HG02970 (cell line): ENCODE measurements at regions not wholly inside any gene's neighbourhood (a gene's known extent, or its start where the extent isn't known, plus 50 kb on each side); places are given as distances from the start of the nearest gene placed in this dataset.

Experiments
- ATAC-seq: cut with Tn5 transposase; IDR thresholded peaks from one replicate; pipeline ENCODE4 v1.9.1; 2021; ENCODE audit warnings: mild to moderate bottlenecking, moderate library complexity, moderate number of reproducible peaks; ENCODE audit not compliant: unreplicated experiment, low FRiP score

GRCh38 chr18:37741032-37741623 lies 175.5 kb upstream of the CELF4 start:
- no peak for ATAC-seq

DNA sequence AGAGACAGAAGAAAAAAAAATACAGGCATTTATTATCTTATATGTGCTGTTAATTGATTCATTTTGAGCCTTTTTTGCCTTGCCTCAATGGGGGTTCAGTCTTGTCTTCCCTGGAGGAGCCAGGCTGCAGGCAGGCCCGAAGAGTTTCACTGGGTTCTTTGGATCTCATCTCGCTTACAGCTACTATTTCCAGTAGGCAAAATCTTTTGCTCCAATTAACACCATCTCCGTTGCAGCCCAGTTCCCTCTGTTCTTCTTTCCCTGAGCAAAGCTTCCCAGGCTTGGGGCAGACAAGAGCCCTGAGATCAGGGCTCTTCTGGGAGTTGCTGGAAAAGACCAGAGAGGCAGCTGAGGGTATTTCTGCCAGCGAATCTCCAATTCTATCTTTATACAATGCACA lies 168.8 kb upstream of the CELF4 start:
- no peak for ATAC-seq

GRCh38 chr18:37729716-37730115 lies 164.1 kb upstream of the CELF4 start:
- no peak for ATAC-seq

DNA sequence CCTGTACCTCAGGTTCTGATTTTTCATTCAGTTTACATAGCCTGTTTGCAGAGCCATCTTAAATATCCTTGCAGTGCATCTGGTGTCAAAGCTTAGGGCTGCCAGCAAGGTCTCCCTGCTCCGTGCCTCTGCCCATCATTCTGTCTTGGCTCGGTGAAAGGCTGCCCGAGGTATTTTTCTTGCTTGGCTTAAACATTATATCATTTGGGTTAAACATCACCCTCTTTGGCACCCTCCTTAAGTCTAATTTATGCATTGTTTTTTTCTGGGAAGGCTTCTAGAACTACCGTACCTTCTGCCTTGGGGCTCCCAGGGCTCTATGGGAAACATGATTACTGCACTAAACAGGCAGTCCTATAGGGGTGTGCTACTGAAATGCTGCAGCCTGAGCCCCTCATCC lies 158.6 kb upstream of the CELF4 start:
- no peak for ATAC-seq

GRCh38 chr18:37721544-37722522 lies 156.2 kb upstream of the CELF4 start:
- no peak for ATAC-seq

- ATAC-seq: no peak
Observed at GRCh38 chr18:37720663-37721062, 155.1 kb upstream of the CELF4 start.

GRCh38 chr18:37717656-37718055 lies 152.1 kb upstream of the CELF4 start:
- no peak for ATAC-seq

- ATAC-seq: no peak
Observed at GRCh38 chr18:37717098-37717497, 151.5 kb upstream of the CELF4 start.

- ATAC-seq: no peak
Observed at GRCh38 chr18:37716106-37716735, 150.6 kb upstream of the CELF4 start.

DNA sequence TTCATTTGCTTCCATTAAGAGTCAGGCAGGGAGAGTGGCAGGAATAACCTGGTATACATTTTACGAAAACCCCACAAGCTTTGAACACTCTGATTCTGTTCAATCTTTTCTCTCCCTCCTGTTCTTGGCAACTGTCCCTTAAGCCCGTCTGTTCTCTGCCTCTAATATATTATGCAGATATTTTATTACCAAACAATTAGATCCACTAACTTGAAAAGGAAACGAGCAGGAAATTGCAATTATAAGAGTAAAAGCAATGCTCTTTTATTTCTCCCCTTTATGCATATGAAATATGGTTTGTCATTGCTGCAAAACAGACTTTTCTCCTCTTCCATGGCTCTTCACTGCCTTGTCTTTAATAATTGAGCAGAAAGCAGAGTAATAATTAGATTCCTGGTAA lies 149.1 kb upstream of the CELF4 start:
- ATAC-seq: no peak

DNA sequence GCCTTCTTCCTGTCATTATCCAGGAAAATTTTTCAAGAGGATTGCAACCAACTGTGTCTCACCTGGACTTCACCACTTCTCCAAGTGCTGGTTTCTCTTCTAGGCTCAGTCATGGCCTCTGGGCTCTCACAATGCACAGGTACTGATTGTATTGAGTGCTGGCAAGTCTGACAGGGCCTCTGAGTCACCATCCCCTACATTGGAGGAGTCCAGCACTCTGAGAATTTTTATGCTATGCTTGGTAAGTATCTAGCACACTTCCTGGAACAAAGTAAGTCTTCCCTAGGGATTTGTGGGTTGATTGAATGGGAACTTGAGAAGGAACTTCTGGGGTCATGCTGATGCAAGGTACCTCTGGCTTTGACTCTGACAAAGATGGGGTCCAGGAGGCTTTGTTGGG lies 147.2 kb upstream of the CELF4 start:
- ATAC-seq: no peak

GRCh38 chr18:37711766-37712505 lies 146.3 kb upstream of the CELF4 start:
- ATAC-seq: no peak

GRCh38 chr18:37710726-37711125 lies 145.1 kb upstream of the CELF4 start:
- ATAC-seq: no peak

GRCh38 chr18:37709740-37710139 lies 144.1 kb upstream of the CELF4 start:
- no peak for ATAC-seq

DNA sequence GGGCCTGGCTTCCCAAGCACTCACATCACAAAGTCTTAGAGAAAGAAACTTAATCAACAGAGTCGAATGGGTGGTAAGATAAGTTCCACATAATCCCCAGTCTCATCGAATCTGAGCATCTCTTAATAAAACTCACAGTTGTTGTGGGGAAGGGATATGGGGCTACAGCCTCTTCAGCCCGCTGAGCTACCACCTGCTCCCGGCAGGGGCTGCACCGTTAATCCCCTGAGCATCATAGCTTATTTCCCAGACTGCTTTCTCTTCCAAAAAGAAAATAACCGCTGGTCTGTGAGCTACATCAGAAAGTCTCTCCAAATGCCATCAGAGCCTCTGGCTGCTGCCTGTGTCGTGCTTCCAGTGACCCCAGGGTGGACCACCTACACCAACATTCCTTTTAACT lies 139.4 kb upstream of the CELF4 start:
- no peak for ATAC-seq

DNA sequence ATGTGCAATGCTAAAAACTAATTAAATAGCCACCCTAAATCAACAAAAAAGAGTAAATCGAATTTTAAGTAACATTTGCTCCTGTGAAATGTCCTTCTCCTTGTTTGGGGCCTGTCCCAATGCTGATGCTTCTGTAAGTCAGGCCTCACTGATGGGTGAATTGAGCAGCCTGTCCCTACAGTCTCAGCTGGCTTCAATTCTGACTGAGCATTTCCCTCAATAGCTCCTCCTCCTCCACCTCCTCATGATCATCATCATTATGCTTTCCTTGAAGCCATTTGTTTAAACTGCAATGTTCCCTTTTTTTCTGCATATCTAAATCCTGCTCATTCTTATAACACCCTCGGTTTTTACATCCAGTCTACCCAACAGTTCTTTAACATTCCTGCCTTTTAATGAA lies 137.2 kb upstream of the CELF4 start:
- no peak for ATAC-seq

DNA sequence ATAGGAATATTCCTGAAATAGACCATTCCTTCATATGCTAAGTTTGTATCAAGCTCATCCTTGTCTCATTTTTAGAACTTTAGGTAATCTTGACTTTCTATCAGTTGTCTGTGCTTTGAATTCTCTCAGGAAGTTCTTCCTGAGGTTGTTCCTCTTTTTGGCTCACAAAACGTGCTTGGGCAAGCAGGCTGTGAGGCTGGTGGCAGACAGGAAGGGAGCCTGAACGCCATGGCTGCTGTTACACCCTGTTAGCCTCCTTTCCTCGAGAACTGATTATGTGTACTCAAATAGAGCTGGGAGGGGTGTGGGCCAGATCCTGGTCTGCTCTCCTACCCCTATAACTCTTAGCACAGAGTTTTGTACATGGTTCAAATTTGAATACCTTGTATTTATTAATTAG lies 136.4 kb upstream of the CELF4 start:
- no peak for ATAC-seq

DNA sequence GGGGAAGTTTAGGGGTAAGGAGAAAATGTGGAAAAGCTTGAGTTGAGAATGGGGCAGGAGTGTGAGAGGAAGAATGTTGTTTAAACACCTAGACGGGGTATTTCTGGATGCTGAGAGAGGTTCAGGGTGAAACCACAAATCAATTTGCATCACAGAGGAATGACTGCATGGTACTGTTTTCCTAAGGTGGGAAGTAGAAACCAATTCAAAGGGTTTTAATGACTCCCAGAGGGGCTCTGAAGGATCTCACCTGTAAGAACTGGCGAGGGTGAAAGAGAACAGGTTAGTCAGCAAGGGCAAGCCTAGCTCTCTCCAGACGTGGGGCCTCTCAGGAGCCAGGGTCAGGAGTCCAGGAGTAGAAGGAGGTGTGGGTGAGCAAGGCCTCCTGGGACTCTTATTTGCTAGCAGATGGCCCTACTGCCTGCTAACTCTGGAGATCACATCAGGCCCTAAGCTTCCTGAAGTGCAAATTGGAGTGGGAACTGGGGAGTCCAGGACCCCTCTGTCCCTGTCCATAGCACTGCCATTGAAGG lies 133.0 kb upstream of the CELF4 start:
- ATAC-seq: no peak

GRCh38 chr18:37694516-37694915 lies 128.9 kb upstream of the CELF4 start:
- ATAC-seq: no peak

- ATAC-seq: no peak
Observed at GRCh38 chr18:37691162-37691561, 125.6 kb upstream of the CELF4 start.

DNA sequence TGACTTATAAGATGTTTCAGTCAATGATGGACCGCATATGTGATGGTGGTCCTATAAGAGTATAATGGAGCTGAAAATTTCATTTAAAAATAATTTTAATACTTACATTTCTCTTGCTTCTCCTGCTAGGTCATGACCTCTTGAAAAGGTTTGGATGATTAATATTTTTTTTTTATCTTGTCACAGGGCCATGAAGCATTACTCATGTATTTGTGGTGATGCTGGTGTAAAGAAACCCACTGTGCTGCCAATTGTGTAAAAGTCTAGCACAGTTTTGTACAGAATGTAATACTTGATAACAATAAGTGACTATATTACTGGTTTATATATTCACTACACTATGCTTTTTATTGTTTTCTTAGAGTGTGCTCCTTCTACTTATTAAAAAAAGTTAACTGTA lies 124.2 kb upstream of the CELF4 start:
- no peak for ATAC-seq
